Endothelial cell of umbilical vein (primary cell): ENCODE measurements at regions not wholly inside any gene's neighbourhood (a gene's known extent, or its start where the extent isn't known, plus 50 kb on each side); places are given as distances from the start of the nearest gene placed in this dataset.

ENCODE experiments used
- BruUV-seq: library from RNA; stranded (reverse); fragments of 400-500 nt; replicated peaks from 2 replicates; lab custom pipeline; 2021; lab: Mats Ljungman, UMichigan
- CTCF ChIA-PET: fragments of 300-600, 350-600 bp; sonication (Branson Sonifier 250); formaldehyde crosslinking; loops from one replicate; lab custom pipeline; 2021; ENCODE audit warnings: antibody characterized with exemption, inconsistent platforms; lab: Charles Lee
- POLR2A ChIA-PET: fragments of 300-600, 350-600 bp; sonication (Branson Sonifier 250); formaldehyde crosslinking; loops from one replicate; lab custom pipeline; 2021; ENCODE audit warnings: antibody characterized with exemption, inconsistent platforms; lab: Charles Lee
- DNase-seq: peaks from one replicate; pipeline ENCODE4 v3.0.0-alpha.2; 2011; ENCODE audit warnings: low read depth, low spot score
- FAIRE-seq: peaks from 2 replicates; lab custom pipeline; 2011; peaks lifted over from hg19 to GRCh38; lab: Jason Lieb, UNC
- H2AFZ ChIP-seq: 2 replicates; pipeline ENCODE4 v1.6.0; 2012; ENCODE audit warnings: low read depth, low read length, control low read depth, inconsistent platforms
- H3K27ac ChIP-seq: 2 replicates; pipeline ENCODE4 v1.5.1; 2011; ENCODE audit warnings: low read depth, mild to moderate bottlenecking, control low read depth, low read length, moderate library complexity; ENCODE audit not compliant: insufficient read depth
- H3K27me3 ChIP-seq, 2 experiments: 2 replicates each; pipeline versions ENCODE4 v1.6.0 to v1.6.1; 2011; ENCODE audit warnings: low read length in 2 of 2, mixed read lengths in 1 of 2; ENCODE audit not compliant: control insufficient read depth in 2 of 2, insufficient read depth in 2 of 2
- H3K36me3 ChIP-seq, 2 experiments: 2 replicates in 1 of 2; 3 replicates in 1 of 2; pipeline ENCODE4 v1.5.1; 2011; ENCODE audit warnings: low read length in 2 of 2, mild to moderate bottlenecking in 1 of 2, moderate library complexity in 1 of 2; ENCODE audit not compliant: control insufficient read depth in 2 of 2, insufficient read depth in 2 of 2; ENCODE audit errors: extremely low read depth in 1 of 2
- H3K4me1 ChIP-seq: 3 replicates; pipeline ENCODE4 v1.5.1; 2011; ENCODE audit warnings: mild to moderate bottlenecking, low read length; ENCODE audit not compliant: control insufficient read depth, insufficient read depth; ENCODE audit errors: extremely low read depth
- H3K4me2 ChIP-seq: 2 replicates; pipeline ENCODE4 v1.6.1; 2011; ENCODE audit warnings: low read length, control low read depth, mixed read lengths; ENCODE audit not compliant: insufficient read depth
- H3K4me3 ChIP-seq, 3 experiments: fragments of 200-600 bp in 1 of 3; sonication (generic), shearing (Covaris generic) in 1 of 3; replicated peaks in 1 of 3; 2 replicates each; pipeline ENCODE4 v1.5.1; 2011 to 2016; ENCODE audit warnings: control low read depth in 3 of 3, low read length in 3 of 3, mild to moderate bottlenecking in 2 of 3, inconsistent platforms in 1 of 3, low read depth in 1 of 3, moderate library complexity in 1 of 3; ENCODE audit not compliant: insufficient read depth in 1 of 3
- H3K79me2 ChIP-seq: 2 replicates; pipeline ENCODE4 v1.6.0; 2012; ENCODE audit warnings: low read length, inconsistent platforms; ENCODE audit not compliant: control insufficient read depth, insufficient read depth
- H3K9ac ChIP-seq: replicated peaks from 2 replicates; pipeline ENCODE3; 2011; ENCODE audit warnings: low read length, control low read depth; ENCODE audit not compliant: insufficient read depth; ENCODE audit errors: extremely low read depth
- H3K9me1 ChIP-seq: replicated peaks from 3 replicates; pipeline ENCODE4 v1.6.0; 2011; ENCODE audit warnings: mild to moderate bottlenecking, low read length; ENCODE audit not compliant: control insufficient read depth, insufficient read depth; ENCODE audit errors: extremely low read depth
- H3K9me3 ChIP-seq: replicated peaks from 2 replicates; pipeline ENCODE4 v1.5.1; 2012; ENCODE audit warnings: low read length, inconsistent platforms; ENCODE audit not compliant: control insufficient read depth, insufficient read depth
- H4K20me1 ChIP-seq: replicated peaks from 2 replicates; pipeline ENCODE3; 2011; ENCODE audit warnings: mild to moderate bottlenecking, low read length; ENCODE audit not compliant: control insufficient read depth, insufficient read depth; ENCODE audit errors: extremely low read depth
- CTCF ChIP-seq, 2 donors: IDR thresholded peaks; 1 replicate in 1 of 2; 2 replicates in 1 of 2; pipeline ENCODE4 v1.5.1; 2011; ENCODE audit warnings: low read length in 2 of 2, mild to moderate bottlenecking in 2 of 2, moderate library complexity in 2 of 2, control low read depth in 1 of 2, inconsistent platforms in 1 of 2, low read depth in 1 of 2; ENCODE audit not compliant: insufficient read depth in 1 of 2; ENCODE audit errors: extremely low read depth in 1 of 2
- EZH2 ChIP-seq: IDR thresholded peaks from 2 replicates; pipeline ENCODE4 v1.6.1; 2012; ENCODE audit warnings: borderline replicate concordance, low read depth, mild to moderate bottlenecking, moderate library complexity, low read length, inconsistent platforms; ENCODE audit not compliant: severe bottlenecking
- FOS ChIP-seq: IDR thresholded peaks from 2 replicates; pipeline ENCODE4 v1.6.1; 2011; ENCODE audit warnings: mild to moderate bottlenecking, low read length, moderate library complexity, borderline replicate concordance; ENCODE audit not compliant: insufficient read depth
- GATA2 ChIP-seq: IDR thresholded peaks from 2 replicates; pipeline ENCODE4 v1.7.0; 2011; ENCODE audit warnings: low read depth, mild to moderate bottlenecking, moderate library complexity, mixed read lengths, low read length; ENCODE audit not compliant: insufficient read length, insufficient read depth
- JUN ChIP-seq: IDR thresholded peaks from 2 replicates; pipeline ENCODE4 v1.6.1; 2011; ENCODE audit warnings: borderline replicate concordance, low read depth; ENCODE audit not compliant: insufficient read length, insufficient read depth
- MAX ChIP-seq: IDR thresholded peaks from 2 replicates; pipeline ENCODE4 v1.6.1; 2011; ENCODE audit not compliant: insufficient read depth, insufficient read length
- MYC ChIP-seq: IDR thresholded peaks from one replicate; pipeline ENCODE4 v1.6.1; 2011; ENCODE audit warnings: mild to moderate bottlenecking, low read depth, low read length
- POLR2A ChIP-seq: IDR thresholded peaks from 2 replicates; pipeline ENCODE4 v1.6.1; 2012; ENCODE audit warnings: low read depth, mild to moderate bottlenecking, control low read depth, low read length
- POLR2AphosphoS5 ChIP-seq: IDR thresholded peaks from 2 replicates; pipeline ENCODE4 v1.6.1; 2012; ENCODE audit warnings: low read depth, mild to moderate bottlenecking, control low read depth, low read length, moderate library complexity; ENCODE audit not compliant: insufficient read depth
- dilution Hi-C: fragments of 300-500 bp; cut with MboI; formaldehyde crosslinking; loops from one replicate; pipeline ENCODE4 v1.15.0; 2019; ENCODE audit warnings: low sequenced_read_pairs; ENCODE audit not compliant: extremely low pct_ligation_motif_present
- intact Hi-C: fragments of 100-400 bp; cut with micrococcal nuclease; formaldehyde crosslinking; loops from one replicate; pipeline ENCODE4 v1.10.0; 2022

GRCh38 chr18:64219517-64219916 lies 70.6 kb upstream of the LINC00305 start:
- DNase-seq (no peak), FAIRE-seq (no peak)
- no peaks in the 10 kb centered on the region for H3K9me3 ChIP-seq
- no TSS peak for BruUV-seq
- H3K36me3 ChIP-seq: no peaks in the 10 kb centered on the region
- no peak overlapping the region for H3K4me3 ChIP-seq
- dilution Hi-C loops: no loop called here
- no peaks in the 10 kb centered on the region for H3K9me1 ChIP-seq
- no peak overlapping the region for H3K9ac ChIP-seq
- no peak overlapping the region for H3K4me2 ChIP-seq
- POLR2A ChIA-PET: no interaction called here
- H3K79me2 ChIP-seq: no peaks in the 10 kb centered on the region
- intact Hi-C loops: no loop called here
- no peak overlapping the region for H2AFZ ChIP-seq
- no peak for TF ChIP-seq POLR2A
- no peak for TF ChIP-seq JUN
- no peak for TF ChIP-seq GATA2
- TF ChIP-seq FOS: no peak
- no peak for TF ChIP-seq MYC
- no peak for TF ChIP-seq CTCF (IDR thresholded peaks at IDR 0.05; ENCODE audit: extremely low read depth in 1 of 2, insufficient read depth in 1 of 2, low read depth in 1 of 2, low read length in 2 of 2)
- no peak for TF ChIP-seq MAX
- TF ChIP-seq POLR2AphosphoS5: no peak
- TF ChIP-seq EZH2: no peak
- CTCF ChIA-PET: no interaction called here
- H4K20me1 ChIP-seq: no peaks in the 10 kb centered on the region
- H3K27ac ChIP-seq: no peak overlapping the region
- H3K27me3 ChIP-seq: no peaks in the 10 kb centered on the region
- H3K4me1 ChIP-seq: no peaks in the 10 kb centered on the region
